Brain microvascular endothelial cell (primary cell): ENCODE measurements at regions not wholly inside any gene's neighbourhood (a gene's known extent, or its start where the extent isn't known, plus 50 kb on each side); places are given as distances from the start of the nearest gene placed in this dataset.

Source experiments
- DNase-seq: peaks from one replicate; pipeline ENCODE4 v3.0.0-alpha.2; 2020
- H3K27ac ChIP-seq: fragments of 250-450 bp; sonication (Bioruptor Pico); 2 replicates; pipeline ENCODE4 v1.5.1; 2020; ENCODE audit warnings: mild to moderate bottlenecking, moderate library complexity
- H3K27me3 ChIP-seq: fragments of 250-450 bp; sonication (Bioruptor Pico); replicated peaks from 2 replicates; pipeline ENCODE4 v1.5.1; 2020; ENCODE audit warnings: mild to moderate bottlenecking
- H3K36me3 ChIP-seq: fragments of 250-450 bp; sonication (Bioruptor Pico); replicated peaks from 2 replicates; pipeline ENCODE4 v1.5.1; 2020; ENCODE audit warnings: mild to moderate bottlenecking
- H3K4me3 ChIP-seq: 2 replicates; pipeline ENCODE4 v1.5.1; 2011; ENCODE audit warnings: low read depth, mild to moderate bottlenecking, control low read depth, low read length, moderate library complexity
- in situ Hi-C: cut with HindIII; loops from 2 replicates; pipeline ENCODE4 v1.10.0; 2017; ENCODE audit warnings: low sequenced_read_pairs, low pct_ligation_motif_present
- TF ChIP-seq, protein P1 (sequence below): IDR thresholded peaks from 2 replicates; pipeline ENCODE4 v1.5.1; 2011; ENCODE audit warnings: low read depth, mild to moderate bottlenecking, moderate library complexity, low read length, control low read depth, inconsistent platforms; ENCODE audit errors: missing control alignments

DNA sequence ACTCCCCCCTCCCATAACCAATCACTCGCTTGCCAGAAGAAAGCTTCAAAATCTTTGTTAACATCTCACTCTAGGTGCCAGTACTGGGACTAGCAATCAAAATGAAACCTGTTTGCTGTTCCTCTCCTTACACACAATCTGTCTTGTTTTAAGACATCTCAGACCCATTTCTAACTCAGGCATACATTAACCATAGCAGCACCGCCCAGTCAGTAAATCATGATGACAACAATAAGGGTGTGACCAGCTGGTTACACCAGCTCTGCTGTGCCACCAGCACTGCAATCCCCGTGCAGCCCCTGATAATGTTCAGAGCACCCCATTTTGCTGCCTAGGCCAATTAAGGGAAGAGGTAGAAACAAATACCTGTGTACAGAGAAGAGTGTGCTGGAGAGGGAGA, 185.2 kb upstream of the TAB2 start:
- TF ChIP-seq, protein P1, sequence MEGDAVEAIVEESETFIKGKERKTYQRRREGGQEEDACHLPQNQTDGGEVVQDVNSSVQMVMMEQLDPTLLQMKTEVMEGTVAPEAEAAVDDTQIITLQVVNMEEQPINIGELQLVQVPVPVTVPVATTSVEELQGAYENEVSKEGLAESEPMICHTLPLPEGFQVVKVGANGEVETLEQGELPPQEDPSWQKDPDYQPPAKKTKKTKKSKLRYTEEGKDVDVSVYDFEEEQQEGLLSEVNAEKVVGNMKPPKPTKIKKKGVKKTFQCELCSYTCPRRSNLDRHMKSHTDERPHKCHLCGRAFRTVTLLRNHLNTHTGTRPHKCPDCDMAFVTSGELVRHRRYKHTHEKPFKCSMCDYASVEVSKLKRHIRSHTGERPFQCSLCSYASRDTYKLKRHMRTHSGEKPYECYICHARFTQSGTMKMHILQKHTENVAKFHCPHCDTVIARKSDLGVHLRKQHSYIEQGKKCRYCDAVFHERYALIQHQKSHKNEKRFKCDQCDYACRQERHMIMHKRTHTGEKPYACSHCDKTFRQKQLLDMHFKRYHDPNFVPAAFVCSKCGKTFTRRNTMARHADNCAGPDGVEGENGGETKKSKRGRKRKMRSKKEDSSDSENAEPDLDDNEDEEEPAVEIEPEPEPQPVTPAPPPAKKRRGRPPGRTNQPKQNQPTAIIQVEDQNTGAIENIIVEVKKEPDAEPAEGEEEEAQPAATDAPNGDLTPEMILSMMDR, result no peak
- in situ Hi-C loops, result no loop called here
- Histone ChIP-seq H3K27me3 (no peaks in the 10 kb centered on the region), H3K36me3 (no peaks in the 10 kb centered on the region), H3K27ac (no peak overlapping the region), H3K4me3 (no peak overlapping the region)
- no peak for DNase-seq

DNA sequence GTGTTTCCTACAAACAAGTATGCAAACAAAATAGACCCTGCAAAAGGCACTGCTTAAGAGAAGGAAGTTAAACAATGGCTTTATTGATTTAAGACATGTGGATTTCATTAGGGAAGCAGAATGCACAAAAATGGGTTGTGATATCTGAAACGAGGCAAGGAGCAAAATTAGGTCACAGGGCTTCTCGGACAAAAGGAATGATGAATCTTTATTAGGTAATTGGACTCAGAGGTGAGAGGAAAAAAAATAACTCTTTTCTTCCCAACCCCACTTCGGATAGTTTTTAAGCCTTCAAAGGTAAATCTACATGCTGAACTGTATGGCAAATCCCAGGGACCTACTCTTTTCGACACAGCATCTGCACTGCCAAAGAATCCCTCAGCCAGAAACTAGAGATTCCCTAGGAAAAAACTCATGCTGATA, 183.0 kb upstream of the TAB2 start:
- DNase-seq, result no peak
- no peak overlapping the region for H3K27ac ChIP-seq

DNA sequence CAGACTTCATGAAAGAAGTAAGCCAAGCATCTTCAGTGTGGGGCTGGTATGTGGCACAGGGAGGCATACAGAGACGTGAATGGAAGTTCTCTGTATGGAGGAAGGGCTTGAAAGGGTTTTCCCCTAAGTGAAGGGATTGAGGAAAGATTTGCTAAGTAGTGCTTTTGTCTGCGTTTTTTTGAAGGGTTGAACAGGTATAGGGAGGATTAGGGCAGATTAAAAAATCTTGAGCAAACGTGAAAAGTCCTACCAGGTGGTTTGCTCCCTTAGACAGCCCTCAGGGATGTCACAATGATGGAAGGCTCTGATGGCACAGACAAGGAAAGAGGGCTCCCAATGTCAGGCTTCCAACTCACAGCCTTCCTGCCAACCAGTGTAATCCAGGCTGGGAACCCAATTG, 181.7 kb upstream of the TAB2 start:
- TF ChIP-seq, protein P1, result no peak
- Histone ChIP-seq H3K27ac (no peak overlapping the region), H3K27me3 (no peaks in the 10 kb centered on the region), H3K36me3 (no peaks in the 10 kb centered on the region), H3K4me3 (no peak overlapping the region)
- in situ Hi-C loops, result no loop called here
- DNase-seq, result no peak

More for the DNA sequence above, 183.0 kb upstream of the TAB2 start:
- Histone ChIP-seq H3K36me3 (no peaks in the 10 kb centered on the region), H3K4me3 (no peak overlapping the region), H3K27me3 (no peaks in the 10 kb centered on the region)
- in situ Hi-C loops, result no loop called here
- TF ChIP-seq, protein P1, result no peak

GRCh38 chr6:149136273-149136912, 181.1 kb upstream of the TAB2 start:
- in situ Hi-C loops, result no loop called here
- TF ChIP-seq, protein P1, result no peak
- Histone ChIP-seq H3K36me3 (no peaks in the 10 kb centered on the region), H3K27me3 (no peaks in the 10 kb centered on the region), H3K27ac (no peak overlapping the region), H3K4me3 (no peak overlapping the region)
- DNase-seq, result no peak

- in situ Hi-C loops, result no loop called here
- DNase-seq, result no peak
- no peaks in the 10 kb centered on the region for H3K27me3 ChIP-seq
- TF ChIP-seq, protein P1, result no peak
- no peak overlapping the region for H3K4me3 ChIP-seq
- no peak overlapping the region for H3K27ac ChIP-seq
- H3K36me3 ChIP-seq, result no peaks in the 10 kb centered on the region
These were observed 180.6 kb upstream of the TAB2 start for GRCh38 chr6:149136913-149137286.

- no peak for DNase-seq
- no peak overlapping the region for H3K27ac ChIP-seq
- in situ Hi-C loops, result no loop called here
These were observed 179.9 kb upstream of the TAB2 start for GRCh38 chr6:149137594-149137993.

More at GRCh38 chr6:149137594-149137993, 179.9 kb upstream of the TAB2 start:
- H3K36me3 ChIP-seq, result no peaks in the 10 kb centered on the region
- H3K4me3 ChIP-seq, result no peak overlapping the region
- TF ChIP-seq, protein P1, result no peak
- no peaks in the 10 kb centered on the region for H3K27me3 ChIP-seq
